NB4 (cell line): ENCODE measurements at regions not wholly inside any gene's neighbourhood (a gene's known extent, or its start where the extent isn't known, plus 50 kb on each side); places are given as distances from the start of the nearest gene placed in this dataset.

ENCODE experiments used
- MYC ChIP-seq: IDR thresholded peaks from 2 replicates; pipeline ENCODE4 v1.6.1; 2011; ENCODE audit warnings: low read depth, low read length
- TF ChIP-seq, protein P1 (sequence below): IDR thresholded peaks from one replicate; pipeline ENCODE4 v1.5.1; 2012; ENCODE audit warnings: low read depth, low read length

DNA sequence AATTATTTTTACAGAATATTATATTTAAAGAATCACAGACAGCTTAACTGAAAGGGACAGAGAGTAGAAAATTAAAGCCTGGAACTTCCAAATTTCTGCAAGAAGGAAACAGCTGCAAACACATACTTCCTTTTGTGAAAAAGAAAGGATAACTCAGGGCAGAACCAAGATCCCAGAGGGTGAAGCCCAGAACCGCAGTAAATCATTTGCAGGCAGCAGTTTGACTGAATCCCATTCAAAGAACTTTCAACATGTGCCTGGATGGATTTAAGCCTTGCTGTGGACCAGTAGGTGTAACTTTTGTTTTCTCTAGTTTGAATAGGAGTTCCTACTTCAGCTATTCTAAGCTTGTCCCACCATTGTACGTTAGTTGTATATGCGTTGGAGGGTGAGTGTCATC, 733.2 kb downstream of the ROBO2 start:
- no peak for TF ChIP-seq MYC
- TF ChIP-seq, protein P1, sequence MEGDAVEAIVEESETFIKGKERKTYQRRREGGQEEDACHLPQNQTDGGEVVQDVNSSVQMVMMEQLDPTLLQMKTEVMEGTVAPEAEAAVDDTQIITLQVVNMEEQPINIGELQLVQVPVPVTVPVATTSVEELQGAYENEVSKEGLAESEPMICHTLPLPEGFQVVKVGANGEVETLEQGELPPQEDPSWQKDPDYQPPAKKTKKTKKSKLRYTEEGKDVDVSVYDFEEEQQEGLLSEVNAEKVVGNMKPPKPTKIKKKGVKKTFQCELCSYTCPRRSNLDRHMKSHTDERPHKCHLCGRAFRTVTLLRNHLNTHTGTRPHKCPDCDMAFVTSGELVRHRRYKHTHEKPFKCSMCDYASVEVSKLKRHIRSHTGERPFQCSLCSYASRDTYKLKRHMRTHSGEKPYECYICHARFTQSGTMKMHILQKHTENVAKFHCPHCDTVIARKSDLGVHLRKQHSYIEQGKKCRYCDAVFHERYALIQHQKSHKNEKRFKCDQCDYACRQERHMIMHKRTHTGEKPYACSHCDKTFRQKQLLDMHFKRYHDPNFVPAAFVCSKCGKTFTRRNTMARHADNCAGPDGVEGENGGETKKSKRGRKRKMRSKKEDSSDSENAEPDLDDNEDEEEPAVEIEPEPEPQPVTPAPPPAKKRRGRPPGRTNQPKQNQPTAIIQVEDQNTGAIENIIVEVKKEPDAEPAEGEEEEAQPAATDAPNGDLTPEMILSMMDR: no peak
